GM23248 (cell line): ENCODE measurements at regions not wholly inside any gene's neighbourhood (a gene's known extent, or its start where the extent isn't known, plus 50 kb on each side); places are given as distances from the start of the nearest gene placed in this dataset.

Source experiments
- DNase-seq: peaks from one replicate; pipeline ENCODE4 v3.0.0-alpha.2; 2015
- H2AFZ ChIP-seq: fragments of 200-600 bp; sonication (generic); 2 replicates; pipeline ENCODE4 v1.6.1; 2016; ENCODE audit warnings: antibody characterized with exemption
- H3F3A ChIP-seq: fragments of 200-600 bp; sonication (generic); 2 replicates; pipeline ENCODE4 v1.6.1; 2016; ENCODE audit warnings: mild to moderate bottlenecking, antibody characterized with exemption, mixed run types; ENCODE audit not compliant: insufficient read depth
- H3K27ac ChIP-seq: fragments of 200-600 bp; sonication (generic); 2 replicates; pipeline ENCODE4 v1.5.1; 2016; ENCODE audit warnings: mild to moderate bottlenecking
- H3K27me3 ChIP-seq: fragments of 200-600 bp; sonication (generic); replicated peaks from 2 replicates; pipeline ENCODE4 v1.6.1; 2016; ENCODE audit warnings: mild to moderate bottlenecking; ENCODE audit not compliant: insufficient read depth
- H3K36me3 ChIP-seq: fragments of 200-600 bp; sonication (generic); 2 replicates; pipeline ENCODE4 v1.6.1; 2016; ENCODE audit warnings: low read depth, mild to moderate bottlenecking
- H3K4me1 ChIP-seq: fragments of 200-600 bp; sonication (generic); 2 replicates; pipeline ENCODE4 v1.6.1; 2016; ENCODE audit warnings: mild to moderate bottlenecking; ENCODE audit not compliant: insufficient read depth
- H3K4me2 ChIP-seq: fragments of 200-600 bp; sonication (generic); one replicate; pipeline ENCODE4 v1.6.1; 2016; ENCODE audit warnings: mild to moderate bottlenecking; ENCODE audit not compliant: unreplicated experiment
- H3K4me3 ChIP-seq: fragments of 200-600 bp; sonication (generic); 2 replicates; pipeline ENCODE4 v1.5.1; 2016; ENCODE audit warnings: mild to moderate bottlenecking
- H3K79me2 ChIP-seq: fragments of 200-600 bp; sonication (generic); 2 replicates; pipeline ENCODE4 v1.6.1; 2016; ENCODE audit warnings: mild to moderate bottlenecking; ENCODE audit not compliant: insufficient read depth
- H3K9ac ChIP-seq: fragments of 200-600 bp; sonication (generic); 2 replicates; pipeline ENCODE4 v1.6.1; 2016; ENCODE audit warnings: mild to moderate bottlenecking
- H3K9me2 ChIP-seq: fragments of 200-600 bp; sonication (generic); 2 replicates; pipeline ENCODE4 v1.6.1; 2016; ENCODE audit warnings: mixed run types, mild to moderate bottlenecking, moderate library complexity; ENCODE audit not compliant: insufficient read depth
- H3K9me3 ChIP-seq: fragments of 200-600 bp; sonication (generic); one replicate; pipeline ENCODE4 v1.6.1; 2017; ENCODE audit warnings: low read depth
- H4K20me1 ChIP-seq: fragments of 200-600 bp; sonication (generic); 2 replicates; pipeline ENCODE4 v1.6.0; 2016; ENCODE audit not compliant: insufficient read depth
- EZH2 ChIP-seq: fragments of 200-600 bp; sonication (generic); IDR thresholded peaks from 2 replicates; pipeline ENCODE4 v1.6.1; 2018; ENCODE audit warnings: antibody characterized with exemption, mild to moderate bottlenecking; ENCODE audit not compliant: insufficient read depth, poor library complexity, severe bottlenecking
- EZH2phosphoT487 ChIP-seq: fragments of 200-600 bp; sonication (generic); IDR thresholded peaks from 2 replicates; pipeline ENCODE4 v1.6.1; 2018; ENCODE audit warnings: antibody characterized with exemption, moderate library complexity, mild to moderate bottlenecking, low read depth; ENCODE audit not compliant: insufficient read depth
- WGBS, 2 experiments: methylation state at CpG; one replicate each; pipeline ENCODE4 v1.1.6; 2015 to 2017; ENCODE audit warnings: low lambda C conversion rate in 2 of 2, low coverage in 1 of 2; ENCODE audit errors: missing lambda C conversion rate in 2 of 2; 5-methylcytosine and 5-hydroxymethylcytosine counted together
- in situ Hi-C: fragments of 300-500 bp; cut with MboI; formaldehyde crosslinking; loops from 2 replicates; pipeline ENCODE4 v1.15.0; 2020

GRCh38 chr10:128571071-128571470 is 444.8 kb upstream of the MKI67 start:
- no peak for DNase-seq
- no peaks in the 10 kb centered on the region for H3K79me2 ChIP-seq
- TF ChIP-seq EZH2phosphoT487 (no peak), EZH2 (no peak)
- no peak overlapping the region for H2AFZ ChIP-seq
- WGBS, 2 experiments: 47 to 65% methylated on average over 4 of the region's 4 CpGs
- H3K9me3 ChIP-seq: no peaks in the 10 kb centered on the region
- no peaks in the 10 kb centered on the region for H3K4me1 ChIP-seq
- no peak overlapping the region for H3K4me3 ChIP-seq
- in situ Hi-C loops: no loop called here
- H4K20me1 ChIP-seq: no peaks in the 10 kb centered on the region
- H3K27ac ChIP-seq: no peak overlapping the region
- no peak overlapping the region for H3K4me2 ChIP-seq
- H3K9me2 ChIP-seq: no peaks in the 10 kb centered on the region
- H3K27me3 ChIP-seq: no peaks in the 10 kb centered on the region
- H3F3A ChIP-seq: no peaks in the 10 kb centered on the region
- no peak overlapping the region for H3K9ac ChIP-seq
- H3K36me3 ChIP-seq: no peaks in the 10 kb centered on the region

DNA sequence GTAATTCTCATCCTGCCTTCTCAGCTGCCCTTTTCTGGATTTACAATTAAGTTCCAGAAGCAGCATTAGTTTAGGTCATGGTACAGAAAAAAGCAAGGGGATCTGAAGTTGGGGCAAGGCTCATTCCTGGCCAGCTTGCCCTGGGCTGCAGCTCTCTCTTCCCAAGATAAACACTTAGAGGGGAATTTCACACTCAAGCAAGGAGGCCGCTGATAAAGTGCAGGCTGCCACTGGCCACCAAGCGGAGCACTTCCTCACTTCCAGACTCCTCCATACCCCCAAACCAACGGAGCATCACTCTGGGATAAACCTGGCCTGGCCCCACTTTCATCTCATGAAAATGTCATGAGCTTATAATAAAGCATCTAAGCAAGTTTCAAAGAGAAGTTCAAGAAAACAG is 445.5 kb upstream of the MKI67 start:
- 34 to 36% methylated on average over 3 of the region's 3 CpGs for WGBS, 2 experiments
- in situ Hi-C loops: no loop called here
- H3K4me2 ChIP-seq: no peak overlapping the region

DNA sequence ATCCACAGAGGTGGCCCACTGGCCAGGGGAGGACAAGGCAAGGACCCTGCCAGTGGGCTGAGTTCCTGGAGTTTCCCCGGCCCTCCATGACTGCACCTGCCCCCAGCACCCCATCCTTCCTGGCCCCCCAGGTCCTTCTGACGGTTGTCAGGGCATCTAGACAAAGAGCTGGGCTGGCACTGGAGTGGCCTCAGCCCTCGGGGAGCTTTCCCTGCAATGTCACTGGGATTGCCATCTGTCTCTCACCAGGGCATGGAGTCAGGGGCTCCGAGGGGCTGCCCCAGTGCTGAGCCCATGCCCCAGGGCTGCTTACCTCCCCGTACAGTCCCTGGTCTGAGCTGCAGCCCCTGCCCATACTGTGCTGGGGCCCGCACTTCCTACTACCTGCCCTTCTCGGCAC is 446.5 kb upstream of the MKI67 start:
- no peak overlapping the region for H3K4me2 ChIP-seq
- H3K27me3 ChIP-seq: no peaks in the 10 kb centered on the region
- H3K4me3 ChIP-seq: no peak overlapping the region
- no peak for DNase-seq
- no peaks in the 10 kb centered on the region for H3F3A ChIP-seq
- no peaks in the 10 kb centered on the region for H3K9me3 ChIP-seq
- in situ Hi-C loops: no loop called here
- no peak overlapping the region for H3K27ac ChIP-seq
- H3K9me2 ChIP-seq: no peaks in the 10 kb centered on the region
- no peaks in the 10 kb centered on the region for H3K79me2 ChIP-seq
- no peaks in the 10 kb centered on the region for H4K20me1 ChIP-seq
- no peaks in the 10 kb centered on the region for H3K4me1 ChIP-seq
- WGBS, 2 experiments: 47 to 55% methylated on average over 6 to 7 of the region's 7 CpGs
- TF ChIP-seq EZH2 (no peak), EZH2phosphoT487 (no peak)
- H3K9ac ChIP-seq: no peak overlapping the region
- H2AFZ ChIP-seq: no peak overlapping the region
- no peaks in the 10 kb centered on the region for H3K36me3 ChIP-seq

More for the DNA sequence above, 445.5 kb upstream of the MKI67 start:
- no peak overlapping the region for H3K4me3 ChIP-seq
- H3K36me3 ChIP-seq: no peaks in the 10 kb centered on the region
- H3K27ac ChIP-seq: no peak overlapping the region
- no peaks in the 10 kb centered on the region for H3K9me2 ChIP-seq
- no peak for TF ChIP-seq EZH2phosphoT487
- TF ChIP-seq EZH2: no peak
- no peaks in the 10 kb centered on the region for H3K27me3 ChIP-seq
- no peak overlapping the region for H3K9ac ChIP-seq
- no peak for DNase-seq
- H4K20me1 ChIP-seq: no peaks in the 10 kb centered on the region
- no peaks in the 10 kb centered on the region for H3K79me2 ChIP-seq
- no peaks in the 10 kb centered on the region for H3K9me3 ChIP-seq
- no peaks in the 10 kb centered on the region for H3K4me1 ChIP-seq
- H3F3A ChIP-seq: no peaks in the 10 kb centered on the region
- H2AFZ ChIP-seq: no peak overlapping the region

GRCh38 chr10:128573281-128573845 is 447.1 kb upstream of the MKI67 start:
- Histone ChIP-seq H3K4me3 (no peak overlapping the region), H3K79me2 (no peaks in the 10 kb centered on the region), H3K27ac (no peak overlapping the region), H3K9me2 (no peaks in the 10 kb centered on the region), H4K20me1 (no peaks in the 10 kb centered on the region), H3K9ac (no peak overlapping the region), H3K4me2 (no peak overlapping the region), H3F3A (no peaks in the 10 kb centered on the region), H2AFZ (no peak overlapping the region), H3K4me1 (no peaks in the 10 kb centered on the region), H3K36me3 (no peaks in the 10 kb centered on the region), H3K9me3 (no peaks in the 10 kb centered on the region), H3K27me3 (no peaks in the 10 kb centered on the region)
- TF ChIP-seq EZH2phosphoT487 (no peak), EZH2 (no peak)
- in situ Hi-C loops: no loop called here
- 46 to 58% methylated on average over 15 of the region's 15 CpGs for WGBS, 2 experiments
- no peak for DNase-seq

DNA sequence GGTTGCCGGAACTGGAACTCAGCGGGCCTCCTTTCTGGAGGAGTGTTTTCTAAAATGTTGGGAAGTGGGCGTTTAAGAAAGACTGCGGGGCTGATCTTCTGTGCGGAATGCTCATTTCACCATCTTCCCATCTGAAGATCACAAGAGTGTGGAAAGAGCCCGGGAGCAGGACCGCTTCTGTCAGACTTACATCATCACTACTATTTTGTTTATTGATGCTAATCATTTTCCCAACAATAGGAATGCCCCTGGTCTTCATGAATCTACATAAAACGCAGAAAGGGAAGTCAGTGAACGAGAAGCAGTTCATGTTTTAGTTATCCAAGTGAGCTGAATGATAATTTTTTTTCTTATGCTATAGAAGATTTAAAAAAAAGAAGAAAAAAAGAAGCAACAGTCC is 447.8 kb upstream of the MKI67 start:
- in situ Hi-C loops: no loop called here
- Histone ChIP-seq H2AFZ (no peak overlapping the region), H3K9me3 (no peaks in the 10 kb centered on the region), H3K27ac (no peak overlapping the region), H3K4me1 (no peaks in the 10 kb centered on the region), H3K4me2 (no peak overlapping the region), H3K27me3 (no peaks in the 10 kb centered on the region), H4K20me1 (no peaks in the 10 kb centered on the region), H3K4me3 (no peak overlapping the region), H3F3A (no peaks in the 10 kb centered on the region), H3K36me3 (no peaks in the 10 kb centered on the region), H3K9me2 (no peaks in the 10 kb centered on the region), H3K79me2 (no peaks in the 10 kb centered on the region), H3K9ac (no peak overlapping the region)
- 64 to 67% methylated on average over 9 of the region's 9 CpGs for WGBS, 2 experiments
- no peak for DNase-seq
- no peak for TF ChIP-seq EZH2phosphoT487
- TF ChIP-seq EZH2: no peak
